Astrocyte (in vitro differentiated cells and primary cell): ENCODE measurements at regions not wholly inside any gene's neighbourhood (a gene's known extent, or its start where the extent isn't known, plus 50 kb on each side); places are given as distances from the start of the nearest gene placed in this dataset.

Source experiments
- EZH2 ChIP-seq: IDR thresholded peaks from 2 replicates; pipeline ENCODE4 v1.6.1; 2012; ENCODE audit warnings: mild to moderate bottlenecking, low read length, inconsistent platforms; ENCODE audit not compliant: insufficient read depth
- TF ChIP-seq, protein P1 (sequence below): IDR thresholded peaks from 2 replicates; pipeline ENCODE4 v1.5.1; 2011; ENCODE audit warnings: low read depth, mild to moderate bottlenecking, inconsistent platforms, low read length, moderate library complexity; ENCODE audit not compliant: insufficient read depth

GRCh38 chr3:139292711-139293664, 50.8 kb upstream of the MRPS22 start:
- TF ChIP-seq, protein P1, sequence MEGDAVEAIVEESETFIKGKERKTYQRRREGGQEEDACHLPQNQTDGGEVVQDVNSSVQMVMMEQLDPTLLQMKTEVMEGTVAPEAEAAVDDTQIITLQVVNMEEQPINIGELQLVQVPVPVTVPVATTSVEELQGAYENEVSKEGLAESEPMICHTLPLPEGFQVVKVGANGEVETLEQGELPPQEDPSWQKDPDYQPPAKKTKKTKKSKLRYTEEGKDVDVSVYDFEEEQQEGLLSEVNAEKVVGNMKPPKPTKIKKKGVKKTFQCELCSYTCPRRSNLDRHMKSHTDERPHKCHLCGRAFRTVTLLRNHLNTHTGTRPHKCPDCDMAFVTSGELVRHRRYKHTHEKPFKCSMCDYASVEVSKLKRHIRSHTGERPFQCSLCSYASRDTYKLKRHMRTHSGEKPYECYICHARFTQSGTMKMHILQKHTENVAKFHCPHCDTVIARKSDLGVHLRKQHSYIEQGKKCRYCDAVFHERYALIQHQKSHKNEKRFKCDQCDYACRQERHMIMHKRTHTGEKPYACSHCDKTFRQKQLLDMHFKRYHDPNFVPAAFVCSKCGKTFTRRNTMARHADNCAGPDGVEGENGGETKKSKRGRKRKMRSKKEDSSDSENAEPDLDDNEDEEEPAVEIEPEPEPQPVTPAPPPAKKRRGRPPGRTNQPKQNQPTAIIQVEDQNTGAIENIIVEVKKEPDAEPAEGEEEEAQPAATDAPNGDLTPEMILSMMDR = no peak
- TF ChIP-seq EZH2 = no peak
